ENCODE measurements at regions not wholly inside any gene's neighbourhood (a gene's known extent, or its start where the extent isn't known, plus 50 kb on each side); places are given as distances from the start of the nearest gene placed in this dataset.

GRCh38 chr14:87042354-87042753 lies 950.6 kb downstream of the GALC start:
- Histone ChIP-seq H2BK120ac (ENCODE audit: low read depth, low read length) (no peak overlapping the region), H4K8ac (ENCODE audit: low read depth in 2 of 2, low read length in 2 of 2) (no peak overlapping the region), H3K27ac (ENCODE audit: insufficient read depth, low read length) (no peak overlapping the region), H4K91ac (ENCODE audit: insufficient read depth, low read depth, low read length) (no peak overlapping the region), H3K9me1 (ENCODE audit: insufficient read depth, low read length) (no peaks in the 10 kb centered on the region), H3K9ac (ENCODE audit: low read depth, low read length) (no peak overlapping the region), H3K23ac (ENCODE audit: low read depth, low read length) (no peak overlapping the region), H2BK15ac (ENCODE audit: low read depth, low read length) (no peak overlapping the region), H2AFZ (replicated peaks; ENCODE audit: low read length, poor library complexity) (no peak overlapping the region), H3K79me1 (ENCODE audit: low read depth in 1 of 2, low read length in 2 of 2) (no peaks in the 10 kb centered on the region), H2AK5ac (ENCODE audit: low read depth, low read length) (no peak overlapping the region), H3K36me3 (ENCODE audit: control insufficient read depth, insufficient read depth, low read length) (no peaks in the 10 kb centered on the region), H3K4me1 (ENCODE audit: control insufficient read depth, insufficient read depth, low read length) (no peaks in the 10 kb centered on the region), H3K14ac (replicated peaks; ENCODE audit: low read depth, low read length) (no peak overlapping the region), H4K20me1 (ENCODE audit: insufficient read depth, low read length) (no peaks in the 10 kb centered on the region), H4K5ac (ENCODE audit: low read depth, low read length) (no peak overlapping the region), H2BK20ac (ENCODE audit: low read depth, low read length) (no peak overlapping the region), H3K9me3 (ENCODE audit: control insufficient read depth, insufficient read depth, low read length) (peaks cover 2% of the 10 kb centered on the region; the same call in 1 of the 2 replicates), H2AK9ac (replicated peaks; ENCODE audit: low read depth, low read length, poor library complexity) (no peak overlapping the region), H3K56ac (ENCODE audit: extremely low read depth, insufficient read depth, low read length) (no peak overlapping the region), H2BK5ac (ENCODE audit: low read depth, low read length, poor library complexity, severe bottlenecking) (no peak overlapping the region), H3K18ac (ENCODE audit: low read depth, low read length) (no peak overlapping the region), H3K27me3 (ENCODE audit: control insufficient read depth, insufficient read depth, low read length) (no peaks in the 10 kb centered on the region), H3K4me3 (ENCODE audit: insufficient read depth, low read depth, low read length) (no peak overlapping the region), H3K4me2 (ENCODE audit: low read depth, low read length) (no peak overlapping the region), H3K4ac (ENCODE audit: low read depth, low read length) (no peak overlapping the region)
- ChIA-PET CTCF (interaction anchor here (0.5 kb wide), 1 partner anchor 152 kb away, joined by 3 read pairs; no protein-coding TSS in a partner anchor), POLR2A (ENCODE audit: unreplicated experiment) (no interaction called here)
- in situ Hi-C loops (cut with MboI; ENCODE audit: low sequenced_read_pairs) (no loop called here), dilution Hi-C loops (cut with HindIII; ENCODE audit: low sequenced_read_pairs, unreplicated experiment) (no loop called here), intact Hi-C loops (cut with micrococcal nuclease) (no loop called here)
- ATAC-seq (ENCODE audit: low read depth) (no peak), DNase-seq (no peak)
- BruUV-seq (replicated peaks) = no TSS peak
- whole genome bisulfite sequencing, 2 experiments (ENCODE audit: extremely low coverage in 2 of 2, insufficient read length in 1 of 2) = no CpG with 5 or more reads among the region's 4 CpGs
- TF ChIP-seq MXI1 (IDR thresholded peaks at IDR 0.05; ENCODE audit: borderline replicate concordance, low read depth, low read length) (no peak), MAZ (IDR thresholded peaks at IDR 0.05; ENCODE audit: borderline replicate concordance, low read depth, low read length) (no peak), NFE2L2 (IDR thresholded peaks at IDR 0.05; ENCODE audit: low read depth, low read length) (no peak), BHLHE40 (IDR thresholded peaks at IDR 0.05; ENCODE audit: low read depth, low read length) (no peak)

Data from IMR-90 (cell line).